HepG2 (cell line): ENCODE measurements at regions not wholly inside any gene's neighbourhood (a gene's known extent, or its start where the extent isn't known, plus 50 kb on each side); places are given as distances from the start of the nearest gene placed in this dataset.

Experiments
- POLR2AphosphoS5 ChIP-seq: IDR thresholded peaks from 2 replicates; pipeline ENCODE4 v1.6.1; 2012; ENCODE audit warnings: low read depth, low read length
- SIN3A ChIP-seq: IDR thresholded peaks from 2 replicates; pipeline ENCODE4 v1.6.1; 2011; ENCODE audit warnings: low read depth, mild to moderate bottlenecking, control low read depth, low read length, borderline replicate concordance

DNA sequence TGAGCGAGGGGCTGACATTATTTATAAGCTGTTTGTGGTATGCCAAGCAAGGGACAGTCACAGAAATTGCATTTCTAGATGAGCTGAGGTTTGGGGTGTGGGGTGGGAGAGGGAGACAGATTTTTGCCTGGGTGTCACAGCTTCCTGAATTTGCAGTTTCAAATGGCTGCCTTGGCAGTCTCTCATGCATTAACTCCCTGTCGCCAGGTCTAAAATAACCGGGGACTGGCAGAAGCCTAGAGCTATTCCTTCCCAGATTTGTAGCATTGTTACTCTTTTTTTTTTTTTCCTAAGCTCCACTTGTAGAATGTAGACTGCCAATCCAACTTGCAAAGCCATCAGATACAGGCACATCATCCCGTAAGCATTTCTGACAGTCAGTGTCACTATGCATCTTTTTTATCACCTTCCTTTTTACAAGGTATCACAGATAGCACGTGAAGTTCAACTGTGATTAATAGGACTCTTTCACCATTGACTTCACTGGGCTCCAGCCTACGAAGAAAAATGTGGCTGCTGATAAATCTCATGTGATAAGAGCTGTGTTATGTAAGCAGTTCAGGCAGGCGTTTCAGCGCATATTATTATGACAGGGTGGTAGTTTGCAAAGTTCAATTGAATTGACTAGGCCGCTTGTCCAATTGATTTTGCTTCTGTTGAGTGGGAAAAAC lies 130.7 kb upstream of the CELF2 start:
- TF ChIP-seq POLR2AphosphoS5 = no peak
- no peak for TF ChIP-seq SIN3A
